Right cardiac atrium (tissue), 5 donors: ENCODE measurements at regions not wholly inside any gene's neighbourhood (a gene's known extent, or its start where the extent isn't known, plus 50 kb on each side); places are given as distances from the start of the nearest gene placed in this dataset.
A peak's percentile ranks its signal among the peaks of the same experiment; 100 is the strongest.

Experiments used
- ATAC-seq, 2 donors: fragments of 200-7000 bp; cut with Tn5 transposase; one replicate each; pipeline versions ENCODE4 v1.8.0 to v1.9.1; 2020; ENCODE audit warnings: moderate library complexity in 2 of 2, mild to moderate bottlenecking in 1 of 2
- DNase-seq, 3 donors: peaks; one replicate each; pipeline ENCODE4 v3.0.0-alpha.2; 2020
- H3K27ac ChIP-seq: one replicate; pipeline ENCODE4 v1.5.1; 2013; ENCODE audit warnings: mild to moderate bottlenecking, low read length, control low read depth, moderate library complexity
- H3K27me3 ChIP-seq: one replicate; pipeline ENCODE4 v1.6.1; 2013; ENCODE audit not compliant: control insufficient read depth, insufficient read depth
- H3K4me1 ChIP-seq: one replicate; pipeline ENCODE4 v1.6.1; 2013; ENCODE audit warnings: low read length; ENCODE audit not compliant: control insufficient read depth, insufficient read depth
- H3K4me3 ChIP-seq: one replicate; pipeline ENCODE4 v1.5.1; 2013; ENCODE audit warnings: low read length, control low read depth
- H3K9me3 ChIP-seq: one replicate; pipeline ENCODE4 v1.6.1; 2013; ENCODE audit warnings: low read length; ENCODE audit not compliant: control insufficient read depth
- WGBS: extraction: QIAGEN DNeasy Blood & Tissue Kit; methylation state at CpG from one replicate; pipeline ENCODE4 v1.1.7; 2013; 5-methylcytosine and 5-hydroxymethylcytosine counted together
- intact Hi-C, 4 donors: fragments of 100-400 bp; cut with DNase I; formaldehyde crosslinking; loops; one replicate each; pipeline versions ENCODE4 v1.11.0 to v1.14.0; 2022 to 2023
- donor health status: healthy with polysubstance abuse.
- donor health status: DM: no; HTN: yes; CAD: no.
- donor health status: DM: no; HTN: no; CAD: no.
- donor health status: DM: no; HTN: yes; CAD: no; lungs with severe emphysema.
- donor health status: DM: yes; HTN: yes; CAD: no.

DNA sequence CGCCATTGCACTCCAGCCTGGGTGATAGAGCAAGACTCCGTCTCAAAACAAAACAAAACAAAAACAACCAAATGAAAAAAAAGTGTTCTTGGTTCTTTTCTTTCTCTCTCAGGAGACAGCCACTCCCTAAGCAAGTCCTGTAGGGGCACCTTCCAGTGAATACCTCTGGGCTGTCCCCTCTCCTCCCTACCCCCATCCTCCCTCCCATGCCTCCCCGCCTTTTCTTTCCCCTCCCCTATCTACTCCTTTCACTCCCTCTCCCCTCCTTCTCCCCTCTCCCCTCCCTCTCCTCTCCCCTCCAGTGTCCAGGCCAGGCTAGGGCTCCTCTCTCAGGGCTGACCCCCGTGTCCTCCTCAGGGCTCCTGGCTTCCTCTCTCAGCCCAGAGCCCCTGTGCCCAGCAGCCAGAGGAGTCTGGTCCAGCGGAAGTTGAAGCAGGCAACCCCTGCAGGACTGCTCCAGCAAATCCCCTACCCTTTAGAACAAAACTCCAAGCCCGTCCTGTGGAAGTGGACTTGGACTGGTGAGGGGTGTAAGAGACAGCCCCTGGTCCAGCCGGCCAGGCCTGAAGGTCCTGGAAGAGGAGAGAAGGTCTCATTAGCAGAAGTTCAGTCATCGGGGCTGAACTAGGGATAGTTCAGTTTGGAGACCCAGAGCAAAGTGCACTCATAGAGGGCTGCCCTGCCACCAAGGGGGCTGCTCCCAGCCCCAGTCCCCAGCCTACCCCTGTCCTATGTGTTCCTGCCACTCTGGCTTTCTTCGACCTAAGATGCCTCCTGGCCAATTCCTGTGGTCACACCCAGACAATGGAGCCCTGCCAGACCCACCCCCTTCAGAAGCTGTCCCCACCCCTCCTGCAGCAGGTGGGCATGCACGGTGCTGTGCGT lies 79.8 kb upstream of the IQSEC1 start:
- H3K4me3 ChIP-seq: no peak overlapping the region
- no peaks in the 10 kb centered on the region for H3K9me3 ChIP-seq
- no peaks in the 10 kb centered on the region for H3K27me3 ChIP-seq
- WGBS: 68% methylated on average over 11 of the region's 11 CpGs
- intact Hi-C loops: no loop called here
- ATAC-seq (peak in 1 of 2 donors; percentile 11), DNase-seq (no peak)
- no peak overlapping the region for H3K27ac ChIP-seq
- no peaks in the 10 kb centered on the region for H3K4me1 ChIP-seq

- no peak for DNase-seq
- Histone ChIP-seq H3K27ac (no peak overlapping the region), H3K4me3 (no peak overlapping the region), H3K27me3 (no peaks in the 10 kb centered on the region), H3K4me1 (no peaks in the 10 kb centered on the region), H3K9me3 (no peaks in the 10 kb centered on the region)
- intact Hi-C loops: no loop called here
- ATAC-seq: no peak
- WGBS: 83% methylated on average over 5 of the region's 5 CpGs
Observed at GRCh38 chr3:13150624-13151023, 77.4 kb upstream of the IQSEC1 start.

- no peak overlapping the region for H3K27ac ChIP-seq
- DNase-seq: no peak
- 49% methylated on average over 19 of the region's 19 CpGs for WGBS
- H3K27me3 ChIP-seq: no peaks in the 10 kb centered on the region
- no peaks in the 10 kb centered on the region for H3K4me1 ChIP-seq
- no peaks in the 10 kb centered on the region for H3K9me3 ChIP-seq
- intact Hi-C loops: no loop called here
- ATAC-seq: no peak
- no peak overlapping the region for H3K4me3 ChIP-seq
Observed at GRCh38 chr3:13149330-13150108, 76.3 kb upstream of the IQSEC1 start.

DNA sequence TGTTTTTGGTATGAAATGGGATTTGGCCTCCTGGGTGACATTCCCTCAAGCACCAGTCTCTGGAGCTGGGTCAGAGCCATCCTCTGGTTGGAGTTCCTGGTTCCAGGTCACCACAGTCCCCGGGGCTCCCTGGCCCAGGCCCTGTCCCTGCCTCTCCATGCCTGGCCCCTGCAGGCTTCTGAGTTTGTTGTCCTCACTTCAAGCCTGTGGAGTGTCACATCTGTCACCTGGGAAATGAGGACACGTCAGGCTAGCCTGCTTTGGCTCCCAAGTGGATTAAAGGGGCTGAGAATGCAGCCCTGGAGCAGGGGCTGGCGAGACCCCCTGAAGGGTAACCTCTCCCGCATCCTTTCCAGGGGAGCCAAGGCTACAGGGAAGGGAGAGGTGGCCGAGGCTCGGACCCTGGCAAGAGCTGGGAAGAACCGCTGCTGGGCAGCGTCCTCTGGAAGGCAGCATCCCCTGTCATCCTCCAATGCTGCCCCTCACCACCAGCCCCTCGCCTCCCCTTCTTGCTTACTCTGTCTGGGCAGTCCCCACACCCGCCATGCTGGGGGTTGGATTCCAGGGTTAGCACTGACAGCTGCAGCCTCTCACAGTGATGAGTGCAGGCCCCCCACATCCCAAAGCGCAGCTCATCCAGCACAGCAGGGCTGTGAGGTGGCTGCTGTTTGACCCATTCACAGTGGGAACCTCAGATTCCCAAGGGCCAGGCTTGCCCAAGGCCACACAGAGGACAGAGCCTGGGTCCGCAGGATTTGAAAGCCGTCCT lies 75.5 kb upstream of the IQSEC1 start:
- Histone ChIP-seq H3K27ac (no peak overlapping the region), H3K4me3 (no peak overlapping the region), H3K9me3 (no peaks in the 10 kb centered on the region), H3K27me3 (no peaks in the 10 kb centered on the region), H3K4me1 (no peaks in the 10 kb centered on the region)
- intact Hi-C loops: no loop called here
- 54% methylated on average over 13 of the region's 13 CpGs for WGBS
- ATAC-seq: no peak
- no peak for DNase-seq

- no peaks in the 10 kb centered on the region for H3K4me1 ChIP-seq
- H3K4me3 ChIP-seq: no peak overlapping the region
- ATAC-seq (no peak), DNase-seq (no peak)
- intact Hi-C loops: no loop called here
- H3K27me3 ChIP-seq: no peaks in the 10 kb centered on the region
- WGBS: 81% methylated on average over 8 of the region's 8 CpGs
- H3K9me3 ChIP-seq: no peaks in the 10 kb centered on the region
- H3K27ac ChIP-seq: no peak overlapping the region
Observed at GRCh38 chr3:13148126-13148525, 74.9 kb upstream of the IQSEC1 start.

DNA sequence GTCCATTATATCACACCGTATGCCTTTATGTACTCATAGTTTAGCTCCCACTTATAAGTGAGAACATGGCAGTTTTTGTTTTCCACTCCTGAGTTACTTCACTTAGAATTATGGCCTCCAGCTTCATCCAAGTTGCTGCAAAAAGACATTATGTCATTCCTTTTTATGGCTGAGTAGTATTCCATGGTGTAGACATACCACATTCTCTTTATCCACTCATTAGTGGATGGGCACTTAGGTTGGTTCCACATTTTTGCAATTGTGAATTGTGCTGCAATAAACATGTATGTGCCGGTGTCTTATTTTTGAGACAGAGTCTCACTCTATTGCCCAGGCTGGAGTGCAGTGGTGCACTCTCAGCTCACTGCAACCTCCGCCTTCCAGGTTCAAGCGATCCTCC lies 74.1 kb upstream of the IQSEC1 start:
- H3K4me3 ChIP-seq: no peak overlapping the region

DNA sequence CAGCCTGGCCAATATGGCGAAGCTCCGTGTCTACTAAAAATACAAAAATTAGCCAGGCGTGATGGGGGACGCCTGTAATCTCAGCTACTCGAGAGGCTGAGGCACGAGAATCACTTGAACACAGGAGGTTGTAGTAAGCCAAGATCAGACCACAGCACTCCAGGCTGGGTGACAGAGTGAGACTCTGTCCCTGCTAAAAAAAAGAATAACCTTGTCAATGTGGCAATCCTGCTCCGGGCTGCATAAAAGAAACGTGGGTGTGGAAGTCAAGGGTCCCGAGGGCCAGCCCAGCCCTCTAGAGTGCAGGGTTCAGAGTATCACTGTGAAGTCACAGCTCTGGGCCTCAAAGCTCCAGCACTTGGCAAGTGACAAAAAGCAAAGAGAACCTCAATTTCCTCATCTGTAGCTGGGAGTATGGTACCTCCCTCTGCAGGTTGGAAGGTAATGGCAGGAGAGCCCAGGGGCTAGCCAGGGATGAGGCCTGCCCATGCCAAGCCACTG lies 73.5 kb upstream of the IQSEC1 start:
- Histone ChIP-seq H3K9me3 (no peaks in the 10 kb centered on the region), H3K27me3 (no peaks in the 10 kb centered on the region), H3K4me1 (no peaks in the 10 kb centered on the region), H3K4me3 (no peak overlapping the region), H3K27ac (no peak overlapping the region)
- DNase-seq (no peak), ATAC-seq (no peak)
- WGBS: 80% methylated on average over 9 of the region's 9 CpGs
- intact Hi-C loops: no loop called here

More for the DNA sequence above, 74.1 kb upstream of the IQSEC1 start:
- Histone ChIP-seq H3K27me3 (no peaks in the 10 kb centered on the region), H3K27ac (no peak overlapping the region), H3K4me1 (no peaks in the 10 kb centered on the region), H3K9me3 (no peaks in the 10 kb centered on the region)
- ATAC-seq: no peak
- intact Hi-C loops: no loop called here
- no peak for DNase-seq
- WGBS: 88% methylated on average over 4 of the region's 4 CpGs

- 77% methylated on average over 16 of the region's 16 CpGs for WGBS
- no peak overlapping the region for H3K4me3 ChIP-seq
- intact Hi-C loops: no loop called here
- DNase-seq: no peak
- no peaks in the 10 kb centered on the region for H3K27me3 ChIP-seq
- no peaks in the 10 kb centered on the region for H3K9me3 ChIP-seq
- H3K4me1 ChIP-seq: no peaks in the 10 kb centered on the region
- no peak overlapping the region for H3K27ac ChIP-seq
- ATAC-seq: no peak
Observed at GRCh38 chr3:13145826-13146642, 72.8 kb upstream of the IQSEC1 start.

GRCh38 chr3:13145131-13145825 lies 72.0 kb upstream of the IQSEC1 start:
- Histone ChIP-seq H3K9me3 (no peaks in the 10 kb centered on the region), H3K4me3 (no peak overlapping the region), H3K4me1 (no peaks in the 10 kb centered on the region), H3K27me3 (no peaks in the 10 kb centered on the region), H3K27ac (no peak overlapping the region)
- no peak for DNase-seq
- ATAC-seq: no peak
- intact Hi-C loops: no loop called here
- 66% methylated on average over 14 of the region's 14 CpGs for WGBS
